Chondrocyte (in vitro differentiated cells): ENCODE measurements at regions not wholly inside any gene's neighbourhood (a gene's known extent, or its start where the extent isn't known, plus 50 kb on each side); places are given as distances from the start of the nearest gene placed in this dataset.

ENCODE experiments used
- DNase-seq: peaks from one replicate; pipeline ENCODE4 v3.0.0; 2021; ENCODE audit warnings: mixed read lengths, low spot score
- H3K27ac Mint-ChIP-seq: one replicate; pipeline ENCODE4 v1.8.0; 2021; ENCODE audit warnings: mild to moderate bottlenecking, moderate library complexity, mixed read lengths; ENCODE audit not compliant: unreplicated experiment
- H3K27me3 Mint-ChIP-seq: 2 replicates; pipeline ENCODE4 v1.8.0; 2021; ENCODE audit warnings: low read depth, mixed read lengths
- H3K36me3 Mint-ChIP-seq: 2 replicates; pipeline ENCODE4 v1.8.0; 2021; ENCODE audit warnings: low read depth, mixed read lengths
- H3K4me1 Mint-ChIP-seq: 2 replicates; pipeline ENCODE4 v1.8.0; 2021; ENCODE audit warnings: low read depth, mild to moderate bottlenecking, mixed read lengths
- H3K4me3 Mint-ChIP-seq: one replicate; pipeline ENCODE4 v1.8.0; 2021; ENCODE audit warnings: mild to moderate bottlenecking, moderate library complexity, mixed read lengths; ENCODE audit not compliant: unreplicated experiment
- H3K9me3 Mint-ChIP-seq: 2 replicates; pipeline ENCODE4 v1.8.0; 2021; ENCODE audit warnings: low read depth, mixed read lengths
- TF ChIP-seq, protein P1 (sequence below): fragments of 200-600 bp; sonication (generic); IDR thresholded peaks from 2 replicates; pipeline ENCODE4 v1.5.0; 2021; ENCODE audit warnings: antibody characterized with exemption, mild to moderate bottlenecking, moderate library complexity

DNA sequence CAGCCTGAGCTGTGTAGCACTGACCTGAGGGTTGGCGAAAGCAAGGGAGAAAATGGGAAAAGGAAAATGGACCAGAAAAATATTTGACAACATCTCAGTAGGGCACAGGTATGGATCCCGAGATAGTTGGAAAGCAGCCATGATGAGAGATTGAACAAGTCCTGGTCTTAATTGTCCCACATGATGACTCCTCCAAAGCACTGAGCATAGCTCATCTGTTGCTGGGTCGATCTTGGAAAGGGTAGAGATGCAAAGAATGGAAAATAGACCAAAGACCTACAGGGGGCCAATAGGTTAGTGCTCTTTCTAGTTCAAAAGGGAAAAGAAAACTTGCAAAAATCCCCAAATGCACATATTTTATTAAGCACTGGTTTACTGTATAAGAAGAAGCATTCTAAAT, 251.9 kb downstream of the SEC23A start:
- no peak for DNase-seq
- peaks cover 37% of the 10 kb centered on the region for H3K27me3 Mint-ChIP-seq
- no peaks in the 10 kb centered on the region for H3K4me1 Mint-ChIP-seq
- no peak overlapping the region for H3K4me3 Mint-ChIP-seq
- H3K27ac Mint-ChIP-seq: no peak overlapping the region
- TF ChIP-seq, protein P1, sequence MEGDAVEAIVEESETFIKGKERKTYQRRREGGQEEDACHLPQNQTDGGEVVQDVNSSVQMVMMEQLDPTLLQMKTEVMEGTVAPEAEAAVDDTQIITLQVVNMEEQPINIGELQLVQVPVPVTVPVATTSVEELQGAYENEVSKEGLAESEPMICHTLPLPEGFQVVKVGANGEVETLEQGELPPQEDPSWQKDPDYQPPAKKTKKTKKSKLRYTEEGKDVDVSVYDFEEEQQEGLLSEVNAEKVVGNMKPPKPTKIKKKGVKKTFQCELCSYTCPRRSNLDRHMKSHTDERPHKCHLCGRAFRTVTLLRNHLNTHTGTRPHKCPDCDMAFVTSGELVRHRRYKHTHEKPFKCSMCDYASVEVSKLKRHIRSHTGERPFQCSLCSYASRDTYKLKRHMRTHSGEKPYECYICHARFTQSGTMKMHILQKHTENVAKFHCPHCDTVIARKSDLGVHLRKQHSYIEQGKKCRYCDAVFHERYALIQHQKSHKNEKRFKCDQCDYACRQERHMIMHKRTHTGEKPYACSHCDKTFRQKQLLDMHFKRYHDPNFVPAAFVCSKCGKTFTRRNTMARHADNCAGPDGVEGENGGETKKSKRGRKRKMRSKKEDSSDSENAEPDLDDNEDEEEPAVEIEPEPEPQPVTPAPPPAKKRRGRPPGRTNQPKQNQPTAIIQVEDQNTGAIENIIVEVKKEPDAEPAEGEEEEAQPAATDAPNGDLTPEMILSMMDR: no peak
- no peaks in the 10 kb centered on the region for H3K36me3 Mint-ChIP-seq
- no peaks in the 10 kb centered on the region for H3K9me3 Mint-ChIP-seq

GRCh38 chr14:38850664-38851063, 252.4 kb downstream of the SEC23A start:
- TF ChIP-seq, protein P1: no peak
- DNase-seq: no peak
- Mint-ChIP-seq H3K9me3 (no peaks in the 10 kb centered on the region), H3K4me1 (no peaks in the 10 kb centered on the region), H3K27ac (no peak overlapping the region), H3K27me3 (peaks cover 35% of the 10 kb centered on the region), H3K36me3 (no peaks in the 10 kb centered on the region), H3K4me3 (no peak overlapping the region)

DNA sequence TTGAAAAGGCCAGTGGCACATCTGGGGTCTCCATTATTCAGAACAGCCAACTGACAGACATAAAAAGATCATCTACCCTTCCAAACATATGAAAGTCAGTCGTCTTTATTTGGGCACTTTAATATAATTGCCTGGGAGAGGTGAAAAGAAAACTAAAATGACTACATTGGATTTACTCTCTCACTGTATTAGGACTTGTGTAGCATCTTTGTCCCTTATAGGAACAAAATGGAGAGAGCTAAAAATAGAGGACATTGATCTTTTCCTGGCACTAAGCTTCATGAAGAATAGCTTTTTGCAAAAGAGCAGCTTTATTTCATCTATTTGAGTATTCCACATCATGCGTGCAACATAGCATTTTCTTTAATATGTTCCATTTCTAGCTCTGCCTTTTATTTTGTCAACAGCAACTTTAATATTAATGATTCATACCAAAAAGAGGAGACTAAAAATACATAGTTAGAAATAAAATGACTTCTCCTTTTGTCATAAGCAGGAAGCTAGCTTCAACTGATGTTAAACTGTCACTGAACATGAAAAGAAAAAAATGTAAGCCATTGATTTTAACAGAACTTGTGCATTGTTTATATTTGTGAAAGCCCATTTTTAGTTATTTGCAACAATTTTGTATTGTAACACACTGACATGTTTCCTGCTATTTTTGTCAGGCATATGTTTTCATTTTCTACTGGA, 254.6 kb downstream of the SEC23A start:
- DNase-seq: no peak
- Mint-ChIP-seq H3K36me3 (no peaks in the 10 kb centered on the region), H3K27ac (no peak overlapping the region), H3K9me3 (no peaks in the 10 kb centered on the region), H3K27me3 (peaks cover 28% of the 10 kb centered on the region), H3K4me1 (no peaks in the 10 kb centered on the region), H3K4me3 (no peak overlapping the region)
- TF ChIP-seq, protein P1: no peak

DNA sequence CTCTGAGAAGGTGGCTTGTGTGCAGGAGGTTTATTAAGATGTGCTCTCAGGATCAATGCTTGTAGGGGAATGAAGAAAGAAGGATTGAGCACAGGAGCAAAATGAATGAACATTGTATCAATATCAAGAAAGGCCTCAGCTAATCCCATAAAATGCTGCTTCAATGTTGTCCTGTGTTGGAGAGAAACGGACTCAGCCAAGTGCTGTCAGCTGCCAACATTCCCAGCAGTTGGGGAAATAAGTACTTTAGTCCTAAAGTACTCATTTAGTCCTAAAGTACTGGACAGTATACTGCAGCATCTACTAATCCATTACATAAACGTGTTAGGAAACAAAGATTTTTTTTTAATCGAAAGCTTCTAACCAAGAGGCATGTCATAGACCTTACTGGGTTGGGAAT, 255.9 kb downstream of the SEC23A start:
- H3K36me3 Mint-ChIP-seq: no peaks in the 10 kb centered on the region
- H3K27me3 Mint-ChIP-seq: peaks cover 28% of the 10 kb centered on the region

GRCh38 chr14:38839694-38840365, 263.2 kb downstream of the SEC23A start:
- H3K4me1 Mint-ChIP-seq: no peaks in the 10 kb centered on the region
- TF ChIP-seq, protein P1: no peak
- no peak for DNase-seq
- peaks cover 4% of the 10 kb centered on the region for H3K27me3 Mint-ChIP-seq
- no peak overlapping the region for H3K4me3 Mint-ChIP-seq
- H3K27ac Mint-ChIP-seq: no peak overlapping the region
- no peaks in the 10 kb centered on the region for H3K36me3 Mint-ChIP-seq
- no peaks in the 10 kb centered on the region for H3K9me3 Mint-ChIP-seq

More for the DNA sequence above, 255.9 kb downstream of the SEC23A start:
- no peak overlapping the region for H3K27ac Mint-ChIP-seq
- H3K4me3 Mint-ChIP-seq: no peak overlapping the region
- no peak for DNase-seq
- TF ChIP-seq, protein P1: no peak
- no peaks in the 10 kb centered on the region for H3K9me3 Mint-ChIP-seq
- no peaks in the 10 kb centered on the region for H3K4me1 Mint-ChIP-seq
